COLO668 (cell line): ENCODE measurements at regions not wholly inside any gene's neighbourhood (a gene's known extent, or its start where the extent isn't known, plus 50 kb on each side); places are given as distances from the start of the nearest gene placed in this dataset.
A peak's percentile ranks its signal among the peaks of the same experiment; 100 is the strongest.

Experiments used
- DNase-seq: peaks from one replicate; lab custom pipeline; 2025; ENCODE audit not compliant: unreplicated experiment; lab: John Stamatoyannopoulos, UW

DNA sequence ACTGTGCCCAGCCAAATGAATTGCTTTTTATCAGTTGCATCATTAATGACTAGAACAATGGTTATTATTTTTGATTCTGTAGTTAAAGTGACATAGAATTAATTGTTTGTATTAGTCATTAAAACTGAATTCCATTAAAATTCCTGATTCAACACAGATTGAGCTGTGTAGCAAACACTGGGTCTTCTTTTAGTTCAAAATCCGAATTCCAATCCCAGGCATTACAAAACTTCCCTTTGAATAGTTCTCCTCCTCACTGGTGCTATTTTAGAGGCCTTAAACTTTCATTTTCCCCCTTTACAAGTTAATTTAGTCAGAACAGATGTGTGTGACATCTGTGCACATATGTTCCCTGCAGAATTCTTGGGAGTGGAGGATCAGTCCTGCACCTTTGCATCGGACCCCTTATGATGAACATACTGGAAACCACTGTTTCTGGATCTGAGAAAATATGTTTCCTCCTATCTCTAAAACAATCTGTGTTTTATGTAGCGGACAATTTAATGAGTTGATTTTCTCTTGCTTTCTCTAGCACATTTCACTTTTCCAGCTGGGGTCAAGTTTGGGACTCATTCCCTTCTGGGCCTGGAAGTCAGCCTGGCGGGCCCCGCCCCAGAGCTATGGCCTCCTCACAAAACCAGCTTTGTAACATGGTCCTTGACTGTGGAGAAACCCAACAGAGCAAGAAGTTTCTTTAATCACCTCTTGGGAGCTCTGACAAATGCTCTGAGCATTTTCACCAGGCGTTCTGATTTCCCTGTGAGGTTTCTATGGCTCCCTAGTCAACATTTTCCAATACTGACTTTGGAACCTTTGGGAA, 87.9 kb upstream of the MAMDC2 start:
- DNase-seq: no peak

DNA sequence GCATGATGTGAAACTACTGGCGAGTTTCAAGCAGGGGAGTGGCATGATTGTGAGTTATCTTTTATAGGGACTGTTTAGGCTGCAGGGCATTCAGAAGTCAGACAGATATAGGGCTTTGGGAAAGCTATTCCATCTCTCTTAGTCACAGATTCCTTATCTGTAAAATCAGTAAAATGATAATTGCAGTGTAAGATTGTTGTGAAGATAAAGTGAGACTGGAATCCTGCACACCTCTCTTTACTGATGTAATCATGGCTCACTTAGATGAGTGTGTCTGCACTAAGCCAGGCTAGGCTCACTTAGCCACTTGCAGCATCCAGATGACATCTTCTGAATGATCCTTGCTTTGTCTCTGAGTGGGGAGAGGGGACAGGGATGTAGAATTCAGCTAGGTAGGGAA, 81.8 kb upstream of the MAMDC2 start:
- no peak for DNase-seq

DNA sequence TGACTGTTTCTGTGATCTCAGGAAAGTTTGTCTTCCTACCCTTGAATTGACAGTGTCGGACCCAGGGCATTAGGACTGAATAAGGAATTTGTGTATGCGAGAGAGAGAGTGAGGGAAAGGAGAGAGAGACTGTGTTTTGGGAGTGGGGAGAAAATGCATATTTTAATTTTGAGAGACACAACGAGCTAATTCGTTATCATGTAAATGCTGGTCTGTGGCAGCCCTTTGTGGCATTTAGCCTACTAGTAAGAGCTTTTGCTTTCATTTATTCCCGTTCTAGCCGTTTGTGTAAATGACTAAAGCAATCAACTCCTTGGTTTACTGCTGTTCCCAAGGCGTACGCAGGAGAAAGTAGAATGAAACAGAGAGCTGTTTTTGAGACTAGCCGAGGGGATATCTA, 79.8 kb upstream of the MAMDC2 start:
- DNase-seq: no peak

DNA sequence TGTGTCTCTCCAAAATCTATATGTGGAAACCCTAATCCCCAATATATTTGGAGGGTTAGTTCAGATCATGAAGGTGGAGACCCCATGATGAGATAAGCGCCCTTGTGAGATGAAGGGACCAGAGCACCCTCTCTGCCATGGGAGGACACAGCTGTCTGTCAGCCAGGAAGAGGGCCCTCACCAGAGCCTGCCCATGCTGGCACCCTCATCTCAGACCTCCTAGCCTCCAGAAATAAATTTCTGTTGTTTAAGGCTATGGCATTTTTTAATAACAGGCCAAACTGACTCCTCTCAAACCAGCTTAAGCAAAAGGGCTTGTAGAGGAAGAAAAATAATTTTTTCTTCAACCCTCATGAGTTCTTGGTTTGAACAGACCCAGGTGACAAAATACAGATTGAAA, 79.2 kb upstream of the MAMDC2 start:
- no peak for DNase-seq

DNA sequence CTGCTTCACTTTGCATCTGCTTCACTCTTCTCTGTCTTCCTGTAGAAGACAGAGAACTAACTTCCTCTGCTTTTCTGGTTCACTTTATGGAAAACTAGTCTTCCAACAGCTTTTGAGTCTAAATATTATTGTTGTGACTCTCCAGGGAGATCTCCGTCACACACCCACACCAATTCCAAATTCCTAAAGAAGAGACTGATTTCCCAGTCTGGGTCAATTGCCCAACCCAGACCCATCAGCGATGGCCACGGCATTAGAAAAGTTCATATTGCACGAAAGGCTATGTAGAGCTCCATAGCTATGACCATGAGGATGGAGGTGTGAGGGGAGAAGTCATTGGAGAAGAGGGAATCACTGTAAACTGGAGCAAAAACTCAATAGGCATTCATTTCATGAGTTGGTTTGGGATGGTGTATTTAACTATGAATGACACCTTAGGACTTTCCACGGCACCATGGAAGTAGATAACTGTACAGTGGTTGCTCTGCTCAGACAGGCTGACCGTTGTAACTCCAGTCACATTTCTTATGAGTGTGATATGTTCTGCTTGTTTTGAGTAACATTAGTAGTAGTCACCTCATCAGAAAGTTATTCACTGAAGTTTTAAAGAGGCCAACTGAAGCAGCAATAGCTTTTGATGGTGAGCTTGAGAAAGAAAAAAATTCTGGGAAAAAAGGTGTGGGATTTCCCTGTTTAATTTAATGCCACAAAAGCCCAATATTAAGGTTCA, 78.1 kb upstream of the MAMDC2 start:
- no peak for DNase-seq

DNA sequence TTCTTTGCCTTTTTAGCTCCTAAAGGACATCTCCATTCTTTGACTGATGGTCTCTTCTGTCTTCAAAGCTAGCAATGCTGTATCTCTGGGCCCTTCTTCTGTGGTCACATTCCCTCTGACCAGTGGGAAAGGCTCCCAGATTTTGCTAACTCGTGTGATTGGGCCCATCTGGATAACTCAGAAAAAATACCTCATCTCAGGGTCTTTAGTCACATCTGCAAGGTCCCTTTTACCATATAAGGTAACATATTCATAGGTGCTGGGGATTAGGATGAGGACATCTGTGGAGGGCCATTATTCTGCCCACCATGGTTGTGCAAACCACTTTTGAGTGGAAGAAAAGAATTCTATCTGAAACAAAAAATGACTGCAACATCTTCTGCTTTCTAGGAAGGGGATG, 76.3 kb upstream of the MAMDC2 start:
- no peak for DNase-seq

DNA sequence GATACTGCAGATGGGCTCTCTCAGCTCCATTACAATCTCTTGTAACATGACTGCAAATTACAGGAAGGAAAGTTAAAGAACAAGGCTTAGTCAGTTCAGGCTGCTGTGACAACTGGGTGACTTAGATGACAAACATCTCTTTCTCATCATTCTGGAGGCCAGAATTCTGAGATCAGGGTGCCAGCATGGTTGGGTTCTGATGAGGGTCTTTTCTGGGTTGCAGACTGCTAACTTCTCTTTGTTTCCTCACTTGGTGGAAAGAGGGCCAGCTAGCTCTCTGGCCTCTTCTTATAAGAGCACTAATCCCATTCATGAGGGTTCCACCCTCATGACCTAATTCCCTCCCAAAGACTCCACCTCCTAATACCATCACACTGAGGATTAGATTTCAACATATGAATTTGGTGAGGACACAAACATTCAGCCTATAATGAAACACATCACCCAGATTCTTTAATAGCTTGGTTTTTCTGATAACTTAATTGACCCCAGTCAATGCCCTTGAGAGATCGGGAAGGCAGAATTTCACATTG, 73.6 kb upstream of the MAMDC2 start:
- no peak for DNase-seq

DNA sequence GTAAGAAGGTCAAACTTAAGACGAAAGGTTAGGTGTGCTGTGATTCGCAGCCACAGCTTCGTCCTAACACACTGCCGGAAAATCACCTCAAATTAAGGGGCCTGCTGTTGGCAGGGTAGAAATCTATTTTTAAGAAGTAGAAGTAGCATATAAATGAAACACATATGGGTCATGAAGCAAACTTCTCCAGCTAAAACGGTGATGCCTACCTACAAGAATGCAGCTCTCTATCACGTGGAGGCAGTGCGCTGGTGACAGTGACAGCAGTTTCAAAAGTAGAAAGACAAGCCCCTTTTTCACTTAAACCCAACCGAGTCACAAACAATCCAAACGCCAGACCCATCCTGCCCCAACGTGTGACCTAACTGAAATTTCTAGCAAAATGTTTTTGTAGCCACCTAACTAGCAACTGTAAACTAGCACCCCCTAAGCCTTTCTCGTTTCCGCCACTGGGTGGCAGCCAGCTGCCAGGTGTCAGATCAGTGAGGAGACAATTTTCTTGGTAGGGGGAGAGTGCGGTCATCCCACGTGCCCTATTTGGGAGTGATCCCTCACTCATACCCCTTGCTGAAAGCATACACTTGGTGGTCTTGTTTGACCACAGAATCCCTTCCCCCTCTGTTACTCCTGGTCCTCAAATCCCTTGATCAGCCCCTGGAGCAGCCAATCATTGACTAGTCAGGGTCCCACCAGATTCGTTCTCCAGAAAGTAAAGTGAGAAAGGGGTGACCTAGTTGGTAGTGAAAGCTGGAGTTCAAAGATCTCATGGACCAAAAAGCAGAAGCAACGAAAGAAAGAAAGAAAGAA, 71.8 kb upstream of the MAMDC2 start:
- peak; percentile 68 for DNase-seq

DNA sequence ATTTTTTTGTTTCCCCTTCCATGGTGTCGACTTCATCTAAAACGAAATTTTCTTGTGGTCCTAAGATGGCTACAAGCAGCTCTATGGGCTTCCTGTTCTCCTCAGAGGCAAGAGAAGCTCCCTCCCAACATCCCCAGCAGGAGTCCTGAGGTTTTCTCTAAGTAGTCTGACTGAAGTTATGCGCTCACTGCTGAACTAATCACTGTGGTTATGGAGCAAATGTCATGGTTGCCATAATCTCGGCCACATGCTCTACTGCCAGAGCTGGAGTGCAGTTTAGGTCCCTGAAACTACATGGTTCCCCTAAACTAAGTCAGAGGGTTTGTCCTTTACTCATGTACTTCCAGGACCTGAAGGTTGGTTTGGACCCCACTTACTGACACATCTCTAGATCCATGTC, 68.0 kb upstream of the MAMDC2 start:
- no peak for DNase-seq

DNA sequence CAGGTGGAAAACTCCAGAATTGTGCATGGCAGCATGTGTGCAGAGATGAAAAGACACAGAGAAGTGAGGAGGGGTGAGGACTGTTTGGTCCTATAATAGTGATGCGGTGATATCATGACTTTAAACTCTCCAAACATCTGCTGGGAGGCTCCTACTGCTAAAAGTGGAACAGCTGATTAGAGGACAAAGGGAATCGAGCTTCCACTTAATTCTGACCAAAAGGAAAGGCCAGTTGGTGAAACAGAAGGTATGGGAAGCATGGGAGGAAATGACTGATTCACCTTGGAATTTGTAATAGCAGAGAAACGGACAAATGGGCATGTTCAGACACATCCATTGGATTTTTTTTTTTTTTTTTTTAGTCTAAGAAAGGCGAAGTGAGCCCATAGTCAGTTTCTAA, 67.5 kb upstream of the MAMDC2 start:
- no peak for DNase-seq

DNA sequence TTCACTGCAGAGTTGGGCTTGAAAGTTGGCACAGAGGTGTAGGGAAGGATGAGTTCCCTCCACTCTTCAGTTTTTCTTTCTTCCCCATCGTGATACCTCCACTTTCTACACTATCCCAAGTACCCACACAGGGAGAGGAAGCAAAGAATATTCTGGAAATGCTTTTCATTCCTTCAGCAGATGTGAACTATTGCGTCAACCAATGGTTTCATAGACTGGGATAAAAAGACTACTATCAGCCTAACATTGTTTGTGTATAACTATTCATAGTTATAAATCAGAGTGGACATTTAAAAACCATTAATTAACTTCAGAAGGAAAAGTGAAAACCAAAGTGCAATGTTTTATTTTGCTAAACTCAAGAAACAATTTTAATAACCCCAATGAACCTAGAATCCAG, 63.6 kb upstream of the MAMDC2 start:
- no peak for DNase-seq

DNA sequence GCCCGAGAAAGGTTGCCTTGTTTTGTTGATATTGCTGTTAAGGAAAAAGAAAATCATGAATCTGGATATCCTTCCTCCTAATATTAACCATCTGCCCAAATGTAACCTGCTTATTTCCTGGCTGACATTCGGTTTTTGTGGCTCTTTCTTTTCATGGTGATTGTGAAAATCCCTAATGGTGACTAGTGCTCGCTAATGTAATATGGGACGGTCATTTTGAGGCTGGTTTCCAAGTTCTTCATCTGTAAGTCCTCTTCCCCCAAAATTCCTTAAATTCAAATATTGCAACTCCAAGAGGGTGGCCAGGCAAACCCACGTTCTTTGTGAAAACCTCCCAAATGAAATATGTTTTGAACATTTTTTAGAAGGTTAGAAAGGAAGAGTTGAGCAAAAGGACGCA, 63.1 kb upstream of the MAMDC2 start:
- DNase-seq: no peak

DNA sequence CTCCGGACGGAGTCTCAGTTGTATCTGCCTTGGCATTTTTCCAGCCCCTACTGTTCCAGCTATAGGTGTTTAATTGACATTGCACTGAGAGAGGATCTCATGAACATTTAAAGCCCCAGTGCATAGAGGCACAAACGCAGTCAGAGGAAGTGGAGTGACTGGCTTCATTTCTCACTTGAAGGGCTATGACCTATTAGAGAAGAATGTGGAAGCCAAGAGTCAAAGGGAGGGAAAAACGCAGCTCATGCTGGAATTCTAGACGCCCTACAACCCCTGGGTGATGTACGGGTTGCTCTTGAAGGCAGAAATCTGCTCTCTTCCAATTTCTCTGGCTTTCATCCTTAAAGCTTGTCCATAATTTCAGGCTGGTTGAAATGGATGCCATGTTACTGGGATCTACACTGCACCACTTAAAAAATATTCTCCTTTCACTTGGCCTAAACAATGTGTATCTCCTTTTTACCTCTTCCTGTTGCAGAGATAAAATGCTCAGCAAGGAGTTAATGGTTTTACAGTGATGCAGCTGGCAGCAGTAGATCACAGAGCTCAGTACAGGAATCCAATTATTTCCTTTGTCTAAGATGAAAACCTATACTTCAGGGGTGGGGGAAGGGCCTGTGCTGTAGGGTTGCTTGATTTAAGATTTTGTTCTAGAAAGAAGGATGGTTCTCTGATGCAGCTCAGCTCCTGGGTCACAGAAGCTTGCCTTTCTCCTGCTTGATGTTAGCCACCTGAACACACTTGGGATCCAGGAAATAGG, 61.8 kb upstream of the MAMDC2 start:
- DNase-seq: no peak

DNA sequence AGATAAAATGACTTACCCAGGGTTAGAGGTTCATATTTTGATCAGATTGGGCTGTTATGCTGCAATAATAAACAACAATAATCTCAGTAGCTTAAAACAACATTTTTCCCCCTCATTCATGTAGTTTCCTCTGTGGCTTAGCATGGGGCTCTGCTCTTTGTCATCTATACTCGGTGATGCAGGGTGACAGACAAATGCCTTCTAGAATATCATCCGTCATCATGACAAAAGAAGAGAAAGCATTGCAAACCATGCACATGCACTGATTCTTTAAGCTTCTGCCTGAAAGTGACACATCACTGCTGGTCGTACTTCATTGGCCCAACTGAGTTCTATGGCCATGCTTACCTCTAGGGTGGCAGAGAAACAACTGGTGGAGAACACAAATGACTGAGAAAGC, 58.8 kb upstream of the MAMDC2 start:
- DNase-seq: no peak

DNA sequence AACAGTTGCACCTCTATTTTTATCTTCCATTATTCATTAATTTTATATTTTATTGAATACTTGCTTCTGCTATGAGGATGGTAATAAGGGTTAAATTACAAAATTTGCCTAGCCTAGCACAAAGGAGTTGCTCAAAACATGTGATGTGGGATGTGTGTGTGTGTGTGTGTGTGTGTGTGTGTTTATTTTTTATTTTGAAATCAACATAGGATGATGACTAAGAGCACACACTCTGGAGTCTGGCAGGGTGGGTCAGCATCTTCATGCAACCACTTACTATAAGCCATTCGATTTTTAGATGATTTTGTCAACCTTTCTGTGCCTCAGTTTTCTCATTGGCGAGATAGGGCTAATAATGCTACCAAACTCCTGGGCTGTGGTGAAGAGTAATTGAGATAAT, 57.7 kb upstream of the MAMDC2 start:
- DNase-seq: no peak

DNA sequence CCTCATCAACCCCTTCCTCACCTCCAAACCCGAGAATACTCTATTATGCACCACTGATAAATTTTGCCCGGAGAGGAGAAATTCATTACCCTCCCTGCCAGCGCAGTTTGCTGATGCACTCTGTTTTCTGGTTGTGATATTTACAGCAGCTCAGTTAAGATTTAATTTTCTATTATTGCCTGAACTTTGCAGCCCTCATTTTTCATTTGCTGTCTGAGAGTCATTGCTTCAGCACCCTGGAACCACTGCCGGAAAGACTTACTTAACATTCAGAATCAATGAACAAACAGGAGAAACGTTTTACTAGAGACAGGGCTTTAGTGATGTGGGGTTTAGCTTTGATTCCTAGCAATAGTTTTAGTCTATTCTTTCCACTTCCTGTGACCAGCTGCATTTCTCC, 56.7 kb upstream of the MAMDC2 start:
- no peak for DNase-seq

DNA sequence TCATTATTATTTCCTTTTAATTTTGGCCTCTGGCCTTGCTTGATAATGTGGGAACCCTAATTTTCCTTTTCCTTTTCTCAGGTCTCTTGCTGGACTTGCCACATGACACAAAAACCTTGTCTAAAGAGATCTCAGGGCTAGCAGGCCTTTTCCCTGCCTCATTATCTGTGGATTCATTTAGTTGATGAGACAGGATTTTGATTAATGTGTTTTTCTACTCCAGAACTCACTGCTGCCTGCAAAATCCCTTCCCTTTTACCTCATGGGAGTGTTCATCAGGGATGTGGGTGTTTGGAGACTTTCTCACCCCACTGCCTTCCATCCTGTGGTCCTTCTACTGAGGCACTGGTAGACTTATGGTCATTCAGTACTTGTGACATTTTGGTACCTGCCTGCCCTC, 56.2 kb upstream of the MAMDC2 start:
- DNase-seq: no peak

DNA sequence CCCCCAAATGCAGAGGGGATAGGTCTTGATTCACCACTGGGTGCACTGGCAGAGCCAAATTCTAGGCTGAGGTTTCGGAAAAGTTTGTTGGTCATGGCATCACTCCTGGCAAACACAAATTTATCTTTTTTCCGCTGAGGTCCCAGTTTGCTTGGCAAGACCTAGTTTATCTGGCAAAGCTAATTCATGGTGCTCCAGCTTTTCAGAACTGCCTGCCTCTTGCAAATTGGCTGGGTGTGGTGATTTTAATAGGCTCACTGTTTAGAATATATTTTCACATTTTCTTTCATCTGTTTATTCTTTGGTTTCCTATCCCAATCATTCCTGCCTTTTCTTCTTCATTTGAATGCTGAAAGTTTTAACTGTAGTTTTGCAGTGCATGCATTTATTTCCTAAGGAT, 50.5 kb upstream of the MAMDC2 start:
- DNase-seq: no peak
